ENCODE measurements at regions not wholly inside any gene's neighbourhood (a gene's known extent, or its start where the extent isn't known, plus 50 kb on each side); places are given as distances from the start of the nearest gene placed in this dataset.
"Not testable (repeated sequence)": the region's sequence is repeated elsewhere in the genome, so short reads cannot be mapped to it uniquely, and the experiment has no call there.

DNA sequence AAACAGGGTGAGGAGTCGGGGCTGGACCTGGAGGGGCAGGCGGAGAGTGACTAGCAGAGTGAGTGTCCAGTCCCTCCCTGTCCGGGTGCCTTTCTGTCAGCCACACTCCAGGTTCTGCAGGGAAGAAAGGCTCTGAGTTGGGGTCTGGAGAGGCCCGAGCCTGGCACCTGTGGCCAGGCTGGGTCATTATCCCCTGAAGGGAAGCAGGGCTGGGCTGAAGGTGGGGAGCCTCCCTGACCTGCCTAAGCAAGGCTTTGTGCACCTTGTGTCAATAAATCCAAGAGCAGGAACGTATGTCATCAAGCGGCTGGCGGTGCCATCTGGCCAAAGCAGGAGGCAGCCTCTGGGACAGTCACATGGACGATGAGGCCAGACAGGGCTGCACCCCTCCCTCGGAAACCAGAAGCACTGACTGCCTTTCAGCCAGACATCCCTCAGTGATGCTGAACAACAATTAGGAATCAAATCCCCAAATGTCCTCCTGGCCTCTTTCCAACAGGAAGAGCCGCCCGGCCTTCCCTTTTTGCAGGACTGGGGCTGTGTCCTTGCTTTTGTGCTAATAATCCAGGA is 73.9 kb upstream of the FGF3 start:
- Histone ChIP-seq H3K27ac (no peak overlapping the region), H3K4me3 (no peak overlapping the region)
- TF ChIP-seq, protein P1, sequence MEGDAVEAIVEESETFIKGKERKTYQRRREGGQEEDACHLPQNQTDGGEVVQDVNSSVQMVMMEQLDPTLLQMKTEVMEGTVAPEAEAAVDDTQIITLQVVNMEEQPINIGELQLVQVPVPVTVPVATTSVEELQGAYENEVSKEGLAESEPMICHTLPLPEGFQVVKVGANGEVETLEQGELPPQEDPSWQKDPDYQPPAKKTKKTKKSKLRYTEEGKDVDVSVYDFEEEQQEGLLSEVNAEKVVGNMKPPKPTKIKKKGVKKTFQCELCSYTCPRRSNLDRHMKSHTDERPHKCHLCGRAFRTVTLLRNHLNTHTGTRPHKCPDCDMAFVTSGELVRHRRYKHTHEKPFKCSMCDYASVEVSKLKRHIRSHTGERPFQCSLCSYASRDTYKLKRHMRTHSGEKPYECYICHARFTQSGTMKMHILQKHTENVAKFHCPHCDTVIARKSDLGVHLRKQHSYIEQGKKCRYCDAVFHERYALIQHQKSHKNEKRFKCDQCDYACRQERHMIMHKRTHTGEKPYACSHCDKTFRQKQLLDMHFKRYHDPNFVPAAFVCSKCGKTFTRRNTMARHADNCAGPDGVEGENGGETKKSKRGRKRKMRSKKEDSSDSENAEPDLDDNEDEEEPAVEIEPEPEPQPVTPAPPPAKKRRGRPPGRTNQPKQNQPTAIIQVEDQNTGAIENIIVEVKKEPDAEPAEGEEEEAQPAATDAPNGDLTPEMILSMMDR (IDR thresholded peaks at IDR 0.05), result no peak
- DNase-seq (ENCODE audit: low spot score), result no peak

DNA sequence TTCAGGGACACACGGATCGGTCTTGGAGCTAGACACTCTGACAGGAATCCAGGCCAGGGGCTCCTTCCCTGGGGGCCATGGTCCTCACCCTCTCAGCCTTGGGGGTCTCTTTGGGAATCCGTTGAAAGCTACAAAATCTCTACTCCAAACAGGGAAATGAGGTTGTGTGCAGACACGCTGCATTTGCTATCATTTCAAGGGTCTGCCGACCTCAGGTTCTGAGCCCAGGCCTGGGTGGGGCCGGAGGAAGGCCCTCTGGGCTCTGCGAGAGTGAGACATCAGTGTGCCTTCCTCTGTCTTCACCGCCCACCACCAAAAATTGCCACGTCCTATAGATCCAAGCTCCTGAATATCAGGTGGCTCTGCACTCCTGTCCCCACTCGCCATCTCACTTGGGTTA is 74.4 kb upstream of the FGF3 start:
- DNase-seq (ENCODE audit: low spot score), result no peak
- TF ChIP-seq, protein P1 (IDR thresholded peaks at IDR 0.05), result no peak
- no peak overlapping the region for H3K4me3 ChIP-seq
- no peak overlapping the region for H3K27ac ChIP-seq

DNA sequence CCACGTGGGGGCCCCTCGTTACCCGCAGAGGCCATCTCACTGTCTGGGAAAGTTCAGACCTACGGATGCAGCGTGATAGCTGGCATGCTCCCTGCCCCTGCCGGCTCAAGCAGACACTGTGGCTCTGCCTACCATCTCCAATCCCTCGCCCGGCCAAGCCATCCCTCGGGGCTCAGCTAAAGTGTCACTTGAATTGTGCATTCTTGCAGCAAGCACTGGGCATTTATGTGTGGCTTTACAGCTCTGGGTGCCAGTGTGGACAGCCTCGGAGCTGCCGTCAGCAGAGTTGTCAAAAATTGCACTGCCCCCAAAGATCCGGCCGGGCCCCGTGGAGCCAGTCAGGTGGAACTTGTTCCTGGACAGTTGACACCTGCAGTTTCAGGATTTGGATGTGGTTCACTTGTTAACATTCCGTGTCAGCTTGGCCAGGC is 75.0 kb upstream of the FGF3 start:
- TF ChIP-seq, protein P1 (IDR thresholded peaks at IDR 0.05), result no peak
- H3K4me3 ChIP-seq, result no peak overlapping the region
- no peak for DNase-seq (ENCODE audit: low spot score)
- no peak overlapping the region for H3K27ac ChIP-seq

DNA sequence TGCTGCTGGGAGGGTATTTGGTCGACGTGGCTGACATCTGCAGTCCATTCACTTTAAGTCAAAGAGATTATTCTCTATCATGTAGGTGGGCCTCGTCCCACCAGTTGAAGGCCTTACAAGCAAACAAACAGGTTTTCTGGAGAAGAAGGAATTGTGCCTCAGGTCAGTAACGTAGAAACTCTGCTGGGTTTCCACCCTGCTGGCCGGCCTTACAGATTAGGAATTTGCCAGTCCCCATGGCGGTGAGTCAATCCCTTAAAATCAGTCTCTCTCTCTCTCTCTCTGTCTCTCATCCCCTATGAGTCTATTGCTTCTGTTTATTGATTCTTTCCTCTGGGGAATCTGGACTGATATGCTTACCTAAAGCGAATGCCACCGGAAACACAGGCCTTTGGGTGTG is 75.4 kb upstream of the FGF3 start:
- Histone ChIP-seq H3K4me3 (no peak overlapping the region), H3K27ac (no peak overlapping the region)
- TF ChIP-seq, protein P1 (IDR thresholded peaks at IDR 0.05), result no peak
- no peak for DNase-seq (ENCODE audit: low spot score)

DNA sequence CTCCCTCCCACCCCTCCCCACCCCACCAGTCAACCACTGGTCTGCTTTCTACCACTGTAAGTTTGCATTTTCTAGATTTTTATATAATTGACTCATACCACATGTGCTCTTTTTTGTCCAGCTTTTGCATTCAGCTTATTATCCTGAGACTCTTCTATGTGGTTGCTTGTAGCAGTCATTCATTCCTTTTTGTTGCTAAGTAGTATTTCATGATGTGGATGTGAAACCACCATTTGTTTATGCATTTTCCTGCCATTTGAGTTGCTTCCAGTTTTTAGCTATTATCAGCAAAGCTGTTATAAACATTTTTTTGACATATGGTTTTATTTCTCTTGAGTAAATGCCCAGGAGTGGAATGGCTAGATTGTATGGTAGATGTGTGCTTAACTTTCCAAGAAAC is 77.0 kb upstream of the FGF3 start:
- no peak for DNase-seq (ENCODE audit: low spot score)
- Histone ChIP-seq H3K27ac (no peak overlapping the region), H3K4me3 (no peak overlapping the region)
- TF ChIP-seq, protein P1 (IDR thresholded peaks at IDR 0.05), result no peak

DNA sequence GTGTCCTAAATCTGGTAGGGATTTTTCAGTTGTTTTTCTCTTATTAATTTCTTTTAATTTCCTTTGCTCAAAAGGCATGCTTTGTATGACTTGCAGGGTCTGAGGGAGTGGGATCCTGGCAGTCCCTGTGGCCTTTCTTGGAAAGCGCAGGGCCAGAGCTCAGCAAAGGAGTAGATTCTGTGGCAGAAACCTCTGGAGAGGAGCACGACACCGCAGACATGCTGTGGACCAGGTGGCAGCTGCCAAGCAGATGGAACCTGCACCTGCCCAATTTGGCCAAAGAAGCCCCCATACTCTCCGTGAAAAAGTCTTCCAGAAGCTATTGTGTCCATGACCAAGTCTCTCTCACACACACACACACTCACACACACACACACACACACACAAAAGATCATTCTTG is 78.9 kb upstream of the FGF3 start:
- Histone ChIP-seq H3K27ac (no peak overlapping the region), H3K4me3 (no peak overlapping the region)
- TF ChIP-seq, protein P1 (IDR thresholded peaks at IDR 0.05), result no peak
- no peak for DNase-seq (ENCODE audit: low spot score)

DNA sequence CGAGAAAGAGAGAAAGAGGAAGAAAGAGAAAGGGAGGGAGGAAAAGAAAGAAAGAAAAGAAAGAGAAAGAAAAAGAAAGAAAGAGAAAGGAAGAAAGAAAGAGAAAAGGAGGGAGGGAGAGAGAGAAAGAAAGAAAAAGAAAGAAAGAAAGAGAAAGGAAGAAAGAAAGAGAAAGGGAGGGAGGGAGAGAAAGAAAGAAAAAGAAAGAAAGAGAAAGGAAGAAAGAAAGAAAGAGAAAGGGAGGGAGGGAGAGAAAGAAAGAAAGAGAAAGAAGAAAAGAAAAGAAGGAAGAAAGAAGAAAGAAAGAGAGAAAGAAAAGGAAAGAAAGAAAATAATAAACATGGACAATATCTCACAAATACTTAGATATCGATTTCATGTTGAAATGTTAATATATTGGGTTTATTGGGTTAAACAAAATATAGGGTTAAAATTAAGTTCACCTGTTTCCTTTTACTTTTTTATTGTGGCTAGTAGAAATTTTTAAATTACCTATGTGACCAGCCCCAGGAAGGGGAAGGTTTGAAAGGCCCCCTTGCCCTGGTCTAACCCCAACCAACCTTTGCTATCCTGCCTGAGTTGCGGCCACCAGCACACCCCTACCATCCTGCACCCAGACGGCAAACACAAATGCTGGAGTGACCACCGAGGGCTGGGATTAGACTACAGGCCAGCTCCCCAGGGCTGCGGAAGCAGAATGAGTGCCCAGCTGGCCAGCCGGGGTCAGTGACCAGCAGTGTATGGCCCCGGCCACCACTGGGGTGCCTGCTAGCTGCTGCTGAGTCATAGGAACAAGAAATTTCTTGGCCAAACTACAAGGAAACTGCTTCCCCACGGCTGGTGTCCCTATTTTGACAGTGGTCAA is 81.0 kb upstream of the FGF3 start:
- H3K4me3 ChIP-seq, result no peak overlapping the region
- no peak overlapping the region for H3K27ac ChIP-seq
- no peak for DNase-seq (ENCODE audit: low spot score)
- TF ChIP-seq, protein P1 (IDR thresholded peaks at IDR 0.05), result no peak

DNA sequence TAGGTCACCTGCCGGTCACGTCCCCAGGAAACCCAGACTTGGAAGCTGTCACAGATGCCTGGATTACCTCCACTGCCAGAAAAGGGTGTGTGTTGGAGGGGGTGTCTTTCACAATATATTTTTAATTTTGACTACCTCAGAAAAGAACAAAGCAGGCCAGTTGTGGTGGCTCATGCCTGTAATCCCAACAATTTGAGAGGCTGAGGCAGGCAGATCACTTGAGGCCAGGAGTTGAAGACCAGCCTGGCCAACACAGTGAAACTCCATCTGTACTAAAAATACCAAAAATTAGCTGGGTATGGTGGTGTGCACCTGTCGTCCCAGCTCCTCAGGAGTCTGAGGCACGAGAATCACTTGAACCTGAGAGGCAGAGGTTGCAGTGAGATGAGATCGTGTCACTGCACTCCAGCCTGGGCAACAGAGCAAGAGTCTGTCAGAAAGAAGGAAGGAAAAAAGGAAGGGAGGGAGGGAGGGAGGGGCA is 81.6 kb upstream of the FGF3 start:
- DNase-seq (ENCODE audit: low spot score); H3K27ac ChIP-seq; H3K4me3 ChIP-seq: not testable (repeated sequence)

Data from coronary artery (tissue), 2 donors.